Duodenal mucosa (tissue), 2 donors: ENCODE measurements at regions not wholly inside any gene's neighbourhood (a gene's known extent, or its start where the extent isn't known, plus 50 kb on each side); places are given as distances from the start of the nearest gene placed in this dataset.

Experiments
- H3K27ac ChIP-seq: one replicate; pipeline ENCODE4 v1.7.0; 2013; ENCODE audit warnings: low read depth, low read length
- H3K27me3 ChIP-seq, 2 donors: one replicate each; pipeline ENCODE4 v1.7.0; 2013; ENCODE audit warnings: low read length in 2 of 2, control low read depth in 1 of 2; ENCODE audit not compliant: insufficient read depth in 2 of 2, control insufficient read depth in 1 of 2
- H3K36me3 ChIP-seq, 2 donors: one replicate each; pipeline ENCODE4 v1.7.0; 2013; ENCODE audit warnings: low read length in 2 of 2, control low read depth in 1 of 2; ENCODE audit not compliant: insufficient read depth in 2 of 2, control insufficient read depth in 1 of 2
- H3K4me1 ChIP-seq, 2 donors: one replicate each; pipeline ENCODE4 v1.7.0; 2013; ENCODE audit warnings: low read length in 2 of 2, control low read depth in 1 of 2; ENCODE audit not compliant: insufficient read depth in 2 of 2, control insufficient read depth in 1 of 2
- H3K4me3 ChIP-seq, 2 donors: one replicate each; pipeline ENCODE4 v1.7.0; 2013; ENCODE audit warnings: low read length in 2 of 2, low read depth in 1 of 2
- H3K9ac ChIP-seq, 2 donors: one replicate each; pipeline ENCODE4 v1.7.0; 2013; ENCODE audit warnings: low read length in 2 of 2, low read depth in 1 of 2
- H3K9me3 ChIP-seq, 2 donors: one replicate each; pipeline ENCODE4 v1.7.0; 2013; ENCODE audit warnings: low read length in 2 of 2, control low read depth in 1 of 2; ENCODE audit not compliant: control insufficient read depth in 1 of 2

GRCh38 chr15:69896606-69897005 lies 201.1 kb downstream of the TLE3 start:
- Histone ChIP-seq H3K36me3 (no peaks in the 10 kb centered on the region), H3K9ac (no peak overlapping the region), H3K27me3 (peaks cover 4 to 10% of the 10 kb centered on the region in 2 donors), H3K4me3 (no peak overlapping the region), H3K9me3 (no peaks in the 10 kb centered on the region), H3K27ac (no peak overlapping the region), H3K4me1 (no peaks in the 10 kb centered on the region)

DNA sequence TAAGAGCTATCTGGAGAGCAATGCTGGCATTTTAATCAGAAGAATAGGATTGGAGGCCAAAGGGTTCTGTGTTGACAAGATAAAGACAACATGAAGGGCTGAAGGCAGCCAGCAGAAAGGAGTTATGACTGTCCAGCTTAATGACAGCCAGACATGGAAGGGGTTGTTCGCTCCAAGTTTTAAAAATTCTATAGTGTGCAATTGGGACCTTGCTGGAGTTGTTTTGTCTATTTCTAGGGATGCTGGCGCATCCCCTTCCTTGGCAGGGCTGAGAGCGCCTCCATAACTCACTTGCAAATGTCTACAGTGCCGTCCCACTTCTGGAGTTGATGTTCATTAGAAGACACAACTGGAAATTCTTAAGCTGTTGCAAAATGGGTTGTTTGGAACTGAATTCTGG lies 200.7 kb downstream of the TLE3 start:
- Histone ChIP-seq H3K4me1 (no peaks in the 10 kb centered on the region), H3K27ac (no peak overlapping the region), H3K36me3 (no peaks in the 10 kb centered on the region), H3K9ac (no peak overlapping the region), H3K27me3 (peaks cover 4 to 10% of the 10 kb centered on the region in 2 donors), H3K9me3 (no peaks in the 10 kb centered on the region), H3K4me3 (no peak overlapping the region)

DNA sequence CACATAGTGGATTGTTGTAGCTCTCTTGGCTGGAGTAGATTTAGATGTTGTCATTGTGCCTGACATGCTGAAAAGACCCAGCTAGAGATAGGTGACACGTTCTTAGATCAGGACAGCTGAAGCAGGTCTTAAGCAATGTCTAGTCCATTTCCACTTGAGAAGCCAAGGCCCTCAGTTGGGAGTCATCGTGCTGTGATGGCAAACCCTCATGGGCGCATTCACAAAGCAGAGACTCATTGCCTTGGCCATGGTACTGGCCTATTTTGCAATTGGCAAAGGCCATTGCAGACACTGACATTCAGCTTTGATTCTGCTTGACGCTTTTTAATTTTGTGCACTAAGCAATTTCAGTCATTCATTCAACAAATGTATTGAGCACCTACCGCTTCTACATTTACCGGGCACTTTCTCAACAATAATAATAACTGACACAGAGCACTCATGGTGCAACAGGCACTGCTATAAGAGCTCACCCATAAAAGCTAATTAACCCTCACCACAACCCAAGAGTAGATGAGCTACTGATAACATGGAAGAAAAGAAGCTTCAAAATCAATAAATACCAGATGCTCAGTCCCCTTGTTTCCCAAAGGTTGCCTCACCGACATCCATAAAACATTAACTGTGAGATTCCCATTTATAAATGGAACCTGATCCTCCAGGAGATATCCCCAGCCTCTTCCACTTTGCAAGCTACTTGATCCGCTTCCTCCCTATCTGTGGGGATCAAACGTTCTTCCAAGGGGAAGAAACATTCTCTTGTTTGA lies 200.1 kb downstream of the TLE3 start:
- H3K9ac ChIP-seq = no peak overlapping the region
- peaks cover 4 to 13% of the 10 kb centered on the region in 2 donors for H3K27me3 ChIP-seq
- no peak overlapping the region for H3K27ac ChIP-seq
- no peaks in the 10 kb centered on the region for H3K4me1 ChIP-seq
- H3K36me3 ChIP-seq = no peaks in the 10 kb centered on the region
- H3K9me3 ChIP-seq = no peaks in the 10 kb centered on the region
- no peak overlapping the region for H3K4me3 ChIP-seq

DNA sequence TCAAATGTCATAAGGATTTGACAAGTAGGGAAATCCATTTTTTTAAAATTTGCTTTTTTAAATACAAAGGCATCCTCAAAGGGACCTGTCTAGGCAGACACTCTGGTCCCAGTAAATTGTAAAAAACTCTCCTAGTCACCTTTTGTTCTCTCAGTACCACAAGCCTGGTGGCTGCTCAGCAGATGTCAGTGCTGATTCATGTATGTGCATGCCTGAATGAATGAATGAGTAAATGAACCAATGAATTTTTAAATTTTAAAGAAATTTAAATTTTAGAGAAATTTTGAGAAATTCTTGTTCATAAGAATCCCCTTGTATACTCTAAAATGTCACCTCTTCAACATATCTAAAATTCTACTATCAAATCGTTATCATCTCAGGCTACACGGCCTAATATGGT lies 199.5 kb downstream of the TLE3 start:
- Histone ChIP-seq H3K4me1 (no peaks in the 10 kb centered on the region), H3K9me3 (no peaks in the 10 kb centered on the region), H3K9ac (no peak overlapping the region), H3K36me3 (no peaks in the 10 kb centered on the region), H3K4me3 (no peak overlapping the region), H3K27me3 (peaks cover 4 to 13% of the 10 kb centered on the region in 2 donors), H3K27ac (no peak overlapping the region)

- no peak overlapping the region for H3K9ac ChIP-seq
- H3K4me1 ChIP-seq = no peaks in the 10 kb centered on the region
- H3K4me3 ChIP-seq = no peak overlapping the region
- H3K9me3 ChIP-seq = no peaks in the 10 kb centered on the region
- no peaks in the 10 kb centered on the region for H3K36me3 ChIP-seq
- H3K27me3 ChIP-seq = peaks cover 0 to 3% of the 10 kb centered on the region in 2 donors
- no peak overlapping the region for H3K27ac ChIP-seq
Observed at GRCh38 chr15:69902414-69903062, 195.2 kb downstream of the TLE3 start.

DNA sequence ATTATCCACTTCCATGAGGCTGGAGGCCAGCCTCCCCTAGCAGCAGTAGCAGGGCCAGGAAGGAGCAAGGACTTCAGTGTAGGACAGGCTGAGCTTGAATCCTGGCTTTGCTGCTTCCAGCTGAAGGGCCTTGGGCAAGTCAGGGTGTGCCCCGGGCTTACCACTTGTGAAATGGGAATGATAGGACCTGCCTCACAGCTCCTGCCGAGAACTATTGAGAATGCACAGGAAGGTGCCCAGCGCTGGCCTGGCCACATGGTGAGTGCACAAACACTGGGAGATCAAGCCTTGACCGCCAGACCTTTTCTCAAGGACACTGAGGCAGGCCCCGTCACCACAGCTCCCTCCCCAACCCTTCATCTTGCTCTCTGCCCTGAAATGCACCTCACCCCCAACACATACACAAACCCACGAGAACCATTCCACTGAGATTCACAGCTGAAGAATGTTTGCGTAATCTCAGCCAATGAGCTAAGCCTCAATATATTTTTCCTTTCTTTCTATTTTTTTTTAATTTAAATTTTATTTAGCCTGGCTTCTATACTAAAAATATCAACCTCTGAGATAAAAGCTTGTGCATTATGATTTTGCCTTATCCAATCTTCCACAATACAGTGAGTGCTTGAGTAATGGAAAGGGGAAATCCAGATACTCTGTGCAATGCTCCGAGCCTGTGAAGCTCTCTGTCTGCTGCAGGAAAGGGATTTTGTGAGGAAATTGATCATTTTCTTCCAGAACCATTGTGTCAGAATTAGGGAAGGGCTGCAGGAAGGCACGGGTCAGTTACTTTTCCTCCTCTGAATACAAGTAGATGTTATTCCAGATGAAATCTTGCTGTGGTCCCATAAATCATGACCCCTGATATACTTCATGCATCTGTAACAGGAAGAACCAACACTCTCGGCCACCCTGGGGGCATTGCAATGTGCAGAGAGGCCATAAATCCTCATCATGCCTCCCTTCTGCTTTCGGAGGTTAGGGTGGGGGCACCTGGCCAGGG lies 193.9 kb downstream of the TLE3 start:
- Histone ChIP-seq H3K27me3 (peaks cover 0 to 3% of the 10 kb centered on the region in 2 donors), H3K9me3 (no peaks in the 10 kb centered on the region)

DNA sequence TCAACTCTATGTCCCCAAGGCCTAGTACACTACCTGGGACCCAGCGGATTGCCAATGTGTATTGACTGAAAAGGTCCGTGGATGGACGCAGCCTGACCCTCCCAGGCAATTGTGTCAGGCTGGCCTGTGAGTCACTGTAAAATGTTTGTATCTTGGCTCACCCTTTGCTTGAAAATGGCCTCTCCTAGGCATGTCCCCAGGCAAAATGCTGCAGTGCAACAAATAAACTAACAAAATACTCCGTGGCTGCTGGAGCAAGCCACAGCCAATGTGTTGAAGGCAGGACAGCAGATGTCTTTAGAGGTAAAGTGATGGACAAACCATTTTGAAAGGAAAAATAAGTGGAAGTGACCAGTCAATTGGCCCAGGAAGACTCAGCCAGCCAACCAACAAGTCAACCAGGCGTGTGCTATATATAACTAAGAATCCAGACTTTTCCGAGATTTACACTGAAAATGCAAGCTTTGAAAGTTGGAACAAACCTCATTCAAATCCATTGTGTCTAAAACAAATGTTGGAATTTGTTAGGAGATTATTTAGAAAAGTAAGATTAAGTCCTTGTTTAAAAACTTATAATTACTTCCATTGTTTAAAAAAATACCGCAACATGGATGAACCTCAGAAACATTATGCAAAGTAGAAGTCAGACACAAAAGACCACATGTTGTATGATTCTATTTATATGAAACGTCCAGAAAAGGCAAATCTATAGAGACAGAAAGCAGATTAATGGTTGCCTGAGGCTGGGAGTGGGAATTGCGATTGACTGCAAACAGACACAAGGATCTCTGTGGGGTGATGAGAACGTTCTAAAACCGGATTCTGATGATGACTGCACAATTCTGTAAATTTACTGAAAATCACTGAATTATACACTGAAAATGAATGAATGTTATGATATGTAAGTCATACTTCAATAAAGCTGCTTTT lies 191.2 kb downstream of the TLE3 start:
- no peaks in the 10 kb centered on the region for H3K4me1 ChIP-seq
- H3K9ac ChIP-seq = no peak overlapping the region
- H3K9me3 ChIP-seq = no peaks in the 10 kb centered on the region
- H3K27ac ChIP-seq = no peak overlapping the region
- H3K4me3 ChIP-seq = no peak overlapping the region
- no peaks in the 10 kb centered on the region for H3K36me3 ChIP-seq
- H3K27me3 ChIP-seq = peaks cover 0 to 3% of the 10 kb centered on the region in 2 donors

More for the DNA sequence above, 193.9 kb downstream of the TLE3 start:
- no peaks in the 10 kb centered on the region for H3K36me3 ChIP-seq
- no peak overlapping the region for H3K4me3 ChIP-seq
- no peak overlapping the region for H3K27ac ChIP-seq
- no peak overlapping the region for H3K9ac ChIP-seq
- H3K4me1 ChIP-seq = no peaks in the 10 kb centered on the region

DNA sequence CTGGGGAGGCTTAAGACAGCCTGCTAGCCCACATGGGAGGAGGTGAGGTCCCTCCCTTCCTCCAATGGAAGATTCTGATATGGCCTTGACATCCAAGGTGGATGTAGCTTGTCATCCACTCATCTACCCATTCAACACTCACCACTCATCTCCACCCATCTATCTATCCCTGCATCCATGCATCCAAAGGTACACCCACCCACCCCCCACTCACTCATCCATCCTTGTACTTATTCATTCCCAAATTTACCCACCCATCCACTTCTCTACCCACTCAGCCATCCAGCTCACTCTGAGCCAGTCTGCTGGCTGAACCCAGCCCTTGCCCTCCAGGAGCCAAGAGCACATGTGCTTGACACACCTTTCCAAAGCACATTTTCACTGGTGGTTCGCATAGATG lies 189.7 kb downstream of the TLE3 start:
- no peak overlapping the region for H3K27ac ChIP-seq
- H3K36me3 ChIP-seq = no peaks in the 10 kb centered on the region
- no peaks in the 10 kb centered on the region for H3K27me3 ChIP-seq
- no peak overlapping the region for H3K4me3 ChIP-seq
- no peaks in the 10 kb centered on the region for H3K9me3 ChIP-seq
- H3K9ac ChIP-seq = no peak overlapping the region
- no peaks in the 10 kb centered on the region for H3K4me1 ChIP-seq

GRCh38 chr15:69908590-69909420 lies 188.9 kb downstream of the TLE3 start:
- Histone ChIP-seq H3K27me3 (no peaks in the 10 kb centered on the region), H3K4me1 (no peaks in the 10 kb centered on the region), H3K36me3 (no peaks in the 10 kb centered on the region), H3K27ac (no peak overlapping the region), H3K9me3 (no peaks in the 10 kb centered on the region), H3K4me3 (no peak overlapping the region), H3K9ac (no peak overlapping the region)
